ENCODE measurements at regions not wholly inside any gene's neighbourhood (a gene's known extent, or its start where the extent isn't known, plus 50 kb on each side); places are given as distances from the start of the nearest gene placed in this dataset.
A peak's percentile ranks its signal among the peaks of the same experiment; 100 is the strongest.

DNA sequence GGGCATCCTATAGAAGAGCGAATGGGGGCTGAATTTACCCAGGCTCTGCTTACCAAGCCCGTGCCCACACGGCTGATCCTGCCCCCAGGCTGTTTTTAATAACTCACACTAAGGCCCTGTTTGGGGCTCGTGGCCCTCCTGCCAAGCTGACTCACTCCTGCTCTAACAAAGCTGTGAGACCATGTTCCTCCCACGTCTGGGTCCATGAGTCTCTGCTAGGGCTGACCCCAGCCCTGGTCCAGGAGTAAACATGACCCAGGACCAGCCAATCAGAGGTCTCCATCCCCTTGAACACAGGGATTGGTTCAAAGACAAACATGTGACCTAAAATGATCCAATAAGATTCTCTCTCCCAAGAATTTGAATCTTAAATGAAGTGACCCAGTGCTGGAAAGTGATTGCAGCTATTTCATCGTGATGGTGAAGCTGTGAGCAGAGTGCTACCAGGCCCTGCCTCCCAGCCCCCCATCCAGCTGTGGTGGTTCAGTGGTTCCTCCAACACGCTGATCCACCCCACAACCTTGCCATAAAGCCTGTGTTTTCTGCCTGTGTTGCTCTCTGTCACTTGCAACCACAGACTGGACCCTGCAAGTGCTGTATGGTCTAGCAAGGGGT lies 57.2 kb downstream of the C16orf82 start:
- DNase-seq, result no peak

DNA sequence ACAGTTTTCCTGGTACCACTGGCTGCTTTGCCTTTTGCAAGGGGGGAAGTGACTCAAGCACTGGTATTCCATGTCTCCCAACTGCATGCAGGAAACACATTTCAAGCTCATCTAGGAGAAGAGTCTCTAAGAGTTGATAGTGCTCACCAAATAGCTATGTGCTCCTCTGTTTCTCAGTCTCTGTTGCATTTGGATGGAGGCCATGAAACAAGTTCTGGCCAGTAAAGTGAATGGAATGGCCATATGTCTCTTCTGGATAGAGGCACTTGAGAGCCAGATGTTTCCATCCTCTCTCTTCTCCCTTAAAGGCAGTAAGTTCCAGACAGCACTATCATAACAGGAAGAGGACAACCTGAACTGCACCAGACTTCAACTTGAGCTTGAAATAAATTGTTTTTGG lies 60.6 kb downstream of the C16orf82 start:
- DNase-seq, result no peak

DNA sequence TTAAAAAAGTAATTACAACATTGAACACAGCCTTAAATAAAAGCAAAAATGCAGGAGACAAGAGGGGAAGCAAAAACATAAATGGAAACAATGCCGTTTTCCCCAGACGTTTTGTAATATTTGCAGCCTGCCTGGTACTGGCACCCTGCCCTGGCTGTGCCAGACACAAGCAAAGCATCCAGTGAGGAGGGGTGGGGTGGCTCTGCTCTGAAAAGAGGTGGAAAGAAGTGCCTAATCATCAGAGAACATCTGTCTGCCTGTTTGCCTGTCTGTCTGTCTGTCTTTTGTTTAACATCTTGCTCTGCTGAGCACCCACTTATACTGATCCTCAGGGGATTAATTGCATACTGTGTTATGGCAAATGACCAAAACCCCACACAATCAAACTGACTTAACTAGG lies 62.7 kb downstream of the C16orf82 start:
- peak; percentile 38 for DNase-seq

DNA sequence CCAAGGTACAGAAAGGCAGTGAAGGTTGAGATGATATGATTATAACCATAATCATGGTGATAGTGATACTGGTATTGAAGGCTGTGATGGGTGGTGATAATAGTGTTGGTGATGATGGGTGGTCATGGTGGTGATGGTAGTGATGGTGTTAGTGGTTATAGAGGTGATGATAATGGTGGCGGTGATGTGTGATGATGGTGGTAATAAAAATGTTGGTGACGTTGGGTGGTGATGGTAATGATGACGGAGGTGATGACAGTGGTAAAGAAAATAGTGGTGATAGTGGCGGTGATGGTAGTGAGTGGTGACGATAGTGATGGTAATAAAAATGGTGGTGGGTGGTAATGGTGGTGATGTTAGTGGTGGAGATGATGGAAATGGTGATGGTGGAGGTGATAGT lies 65.1 kb upstream of the KDM8 start:
- DNase-seq, result no peak

DNA sequence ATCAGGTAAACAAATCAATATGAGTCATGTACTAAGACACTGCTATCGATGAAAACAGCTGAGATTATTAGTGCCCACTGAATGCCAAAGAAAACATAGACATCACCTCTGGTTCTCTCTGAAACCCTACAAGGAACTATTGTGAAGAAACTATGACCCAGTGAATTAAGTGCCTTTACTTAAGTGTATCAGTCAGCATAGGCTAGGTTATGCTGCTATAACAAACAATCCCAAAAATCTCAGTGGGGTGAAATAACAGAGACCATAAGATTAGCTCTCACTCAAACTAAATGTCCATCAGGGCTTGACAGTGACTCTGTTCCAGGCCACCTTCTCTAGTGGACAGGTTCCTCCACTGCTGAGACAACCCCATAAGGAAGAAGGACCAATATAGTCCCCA lies 57.7 kb upstream of the KDM8 start:
- no peak for DNase-seq

DNA sequence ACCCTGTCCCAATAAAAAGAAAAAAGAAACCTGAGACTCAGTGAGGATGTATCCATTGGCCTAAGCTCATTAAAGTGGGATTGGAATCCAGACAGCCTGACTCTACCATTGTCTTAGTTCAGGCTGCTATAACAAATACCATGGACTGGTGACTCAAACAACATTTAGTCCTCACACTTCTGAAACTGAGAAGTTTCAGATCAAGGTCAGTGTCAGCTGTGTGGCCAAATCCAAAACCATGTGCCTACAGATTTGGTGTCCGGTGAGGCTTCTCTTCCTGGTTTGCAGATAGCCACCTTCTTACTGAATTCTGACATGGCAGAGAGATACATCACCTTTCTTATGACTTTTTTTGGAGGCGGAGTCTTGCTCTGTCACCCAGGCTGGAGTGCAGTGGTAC lies 53.3 kb upstream of the KDM8 start:
- no peak for DNase-seq

DNA sequence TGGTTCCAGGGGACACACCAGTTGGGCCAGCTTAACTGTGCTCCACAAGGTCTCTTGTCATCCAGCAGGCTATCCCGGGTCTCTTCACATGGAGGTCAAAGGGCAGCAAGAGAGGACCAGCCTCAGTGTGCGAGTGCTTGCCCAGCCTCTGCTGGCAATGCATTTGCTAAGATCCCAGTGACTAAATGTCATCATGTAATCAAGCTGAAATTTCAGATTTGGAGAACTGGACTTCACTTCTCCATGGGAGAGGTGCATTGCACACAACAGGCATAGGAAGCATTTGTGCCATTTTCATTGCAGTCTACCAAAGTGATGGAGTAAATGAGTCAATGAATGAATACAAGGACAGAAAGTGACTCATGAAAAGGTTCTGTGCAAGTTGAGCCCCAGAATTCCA lies 51.2 kb upstream of the KDM8 start:
- DNase-seq, result no peak

DNA sequence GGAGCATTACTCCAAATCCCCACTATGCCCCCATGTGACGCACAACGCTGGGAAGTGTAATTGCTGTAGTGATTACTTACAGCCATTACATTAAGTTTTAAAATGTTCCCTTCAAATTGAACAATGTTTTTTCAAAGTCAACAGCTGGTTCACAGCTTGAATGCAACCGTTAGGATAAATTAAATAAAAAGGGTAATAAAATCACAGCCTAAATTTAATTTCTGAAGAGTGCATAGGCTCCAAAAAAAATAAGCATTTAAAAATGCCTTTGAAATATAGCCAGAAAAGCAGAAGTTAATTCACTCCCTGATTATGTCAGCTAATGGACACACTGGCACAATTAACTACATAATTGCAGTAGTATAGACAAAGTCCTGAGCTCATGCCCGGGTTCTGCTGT lies 50.5 kb upstream of the KDM8 start:
- no peak for DNase-seq

All from NCI-H2029 (cell line).